A549 (cell line): ENCODE measurements at regions not wholly inside any gene's neighbourhood (a gene's known extent, or its start where the extent isn't known, plus 50 kb on each side); places are given as distances from the start of the nearest gene placed in this dataset.

ENCODE experiments used
- ATAC-seq, 2 experiments: fragments of 200-7000 bp in 1 of 2; fragments of >200 bp in 1 of 2; cut with Nextera tagmentation in 1 of 2; cut with Tn5 transposase in 1 of 2; 3 replicates each; pipeline versions ENCODE4 v1.8.0 to v1.9.1; 2018 to 2020; ENCODE audit warnings: mild to moderate bottlenecking in 1 of 2, moderate library complexity in 1 of 2
- CTCF ChIA-PET: fragments of 300-600 bp; sonication (Branson Sonifier 250); formaldehyde crosslinking; extraction: SDS; loops from one replicate; lab custom pipeline; 2021; ENCODE audit warnings: antibody characterized with exemption, inconsistent platforms; lab: Yijun Ruan, JAX
- POLR2A ChIA-PET: fragments of 350-600 bp; formaldehyde crosslinking; extraction: SDS; loops from one replicate; lab custom pipeline; 2021; ENCODE audit warnings: antibody characterized with exemption, inconsistent platforms; lab: Yijun Ruan, JAX
- DNase-seq, 2 experiments: peaks; one replicate each; pipeline versions ENCODE4 v3.0.0 to v3.0.0-alpha.2; 2011 to 2016; ENCODE audit warnings: low read depth in 1 of 2, low spot score in 1 of 2
- FAIRE-seq: peaks from 2 replicates; lab custom pipeline; 2011; peaks lifted over from hg19 to GRCh38; lab: Jason Lieb, UNC
- H3K27ac ChIP-seq, 2 experiments: fragments of >200 bp; sonication (Bioruptor Twin); formaldehyde crosslinking; 3 replicates each; pipeline ENCODE4 v1.5.1; 2016 to 2017
- H3K4me1 ChIP-seq: fragments of >200 bp; sonication (Bioruptor Twin); formaldehyde crosslinking; 3 replicates; pipeline ENCODE4 v1.6.1; 2016
- H3K4me2 ChIP-seq: fragments of >200 bp; sonication (Bioruptor Twin); formaldehyde crosslinking; 3 replicates; pipeline ENCODE4 v1.6.1; 2016
- H3K4me3 ChIP-seq: fragments of >200 bp; sonication (Bioruptor Twin); formaldehyde crosslinking; 3 replicates; pipeline ENCODE4 v1.5.1; 2016
- H3K9me3 ChIP-seq: fragments of >200 bp; sonication (Bioruptor Twin); formaldehyde crosslinking; 3 replicates; pipeline ENCODE4 v1.6.1; 2016
- ATOH8 ChIP-seq: fragments of 250-450 bp; sonication (Bioruptor Pico); IDR thresholded peaks from 2 replicates; pipeline ENCODE4 v1.5.0; 2020; ENCODE audit warnings: low read depth, mild to moderate bottlenecking, moderate library complexity
- CBX2 ChIP-seq: fragments of 200-600 bp; sonication (generic); IDR thresholded peaks from 2 replicates; pipeline ENCODE4 v1.6.1; 2016; ENCODE audit warnings: low read depth, mild to moderate bottlenecking, borderline replicate concordance
- CEBPB ChIP-seq, 2 experiments: fragments of >200 bp in 1 of 2; sonication (Bioruptor Twin) in 1 of 2; formaldehyde crosslinking in 1 of 2; IDR thresholded peaks; 2 replicates each; pipeline ENCODE4 v1.6.1; 2012 to 2016
- ELK1 ChIP-seq: fragments of 150-350 bp; IDR thresholded peaks from 2 replicates; pipeline ENCODE4 v1.6.1; 2014; ENCODE audit warnings: low read depth, mild to moderate bottlenecking, low read length
- GATA3 ChIP-seq: IDR thresholded peaks from 2 replicates; pipeline ENCODE4 v1.6.1; 2012; ENCODE audit warnings: borderline replicate concordance
- HDAC2 ChIP-seq: fragments of 200-600 bp; sonication (generic); IDR thresholded peaks from 2 replicates; pipeline ENCODE4 v1.6.1; 2016
- HOXB13 ChIP-seq: fragments of 250-450 bp; sonication (Bioruptor Pico); IDR thresholded peaks from 2 replicates; pipeline ENCODE4 v1.5.0; 2020; ENCODE audit warnings: low read depth, mild to moderate bottlenecking, moderate library complexity
- KDM5A ChIP-seq: fragments of 200-600 bp; sonication (generic); IDR thresholded peaks from 2 replicates; pipeline ENCODE4 v1.6.1; 2016; ENCODE audit warnings: antibody characterized with exemption, mild to moderate bottlenecking
- MAX ChIP-seq: IDR thresholded peaks from 2 replicates; pipeline ENCODE4 v1.6.1; 2012
- MYC ChIP-seq: IDR thresholded peaks from 2 replicates; pipeline ENCODE4 v1.6.1; 2012; ENCODE audit warnings: mild to moderate bottlenecking, inconsistent platforms, low read length, improper control_type of control experiment, borderline replicate concordance
- PHF8 ChIP-seq: fragments of 200-600 bp; sonication (generic); IDR thresholded peaks from 2 replicates; pipeline ENCODE4 v1.6.1; 2016; ENCODE audit warnings: low read depth, mild to moderate bottlenecking, antibody characterized with exemption, moderate library complexity, borderline replicate concordance
- RAD21 ChIP-seq, 2 experiments: fragments of >200 bp in 1 of 2; sonication (Bioruptor Twin) in 1 of 2; formaldehyde crosslinking in 1 of 2; IDR thresholded peaks in 1 of 2; conservative IDR thresholded peaks in 1 of 2; 2 replicates in 1 of 2; 3 replicates in 1 of 2; pipeline ENCODE4 v1.6.1; 2012 to 2018; ENCODE audit warnings: inconsistent platforms in 1 of 2
- RFX5 ChIP-seq: fragments of 450-650 bp; IDR thresholded peaks from 2 replicates; pipeline ENCODE4 v1.7.1; 2014; ENCODE audit warnings: antibody characterized with exemption, mild to moderate bottlenecking, moderate library complexity
- SMC3 ChIP-seq: fragments of >200 bp; sonication (Bioruptor Twin); formaldehyde crosslinking; IDR thresholded peaks from 3 replicates; pipeline ENCODE4 v1.6.1; 2018; ENCODE audit warnings: inconsistent platforms
- TP53 ChIP-seq: fragments of 250-450 bp; sonication (Bioruptor Pico); IDR thresholded peaks from 2 replicates; pipeline ENCODE4 v1.5.0; 2021; ENCODE audit warnings: mild to moderate bottlenecking, moderate library complexity
- ZFP36 ChIP-seq: fragments of 450-650 bp; IDR thresholded peaks from 2 replicates; pipeline ENCODE4 v1.6.1; 2014; ENCODE audit warnings: borderline replicate concordance; ENCODE audit not compliant: partially characterized antibody
- WGBS: methylation state at CpG from one replicate; pipeline ENCODE4 v1.1.6; 2017; ENCODE audit errors: missing lambda C conversion rate; 5-methylcytosine and 5-hydroxymethylcytosine counted together
- TF ChIP-seq, protein P1 (sequence below): fragments of >200 bp; sonication (Bioruptor Twin); formaldehyde crosslinking; IDR thresholded peaks from 3 replicates; pipeline ENCODE4 v1.5.1; 2016
- TF ChIP-seq, protein P2 (sequence below): fragments of 200-600 bp; sonication (generic); IDR thresholded peaks from 2 replicates; pipeline ENCODE4 v1.6.1; 2016; ENCODE audit warnings: antibody characterized with exemption, mild to moderate bottlenecking, moderate library complexity
- TF ChIP-seq, protein P3 (sequence below): fragments of 450-650 bp; IDR thresholded peaks from 2 replicates; pipeline ENCODE4 v1.6.1; 2014; ENCODE audit warnings: antibody characterized with exemption

DNA sequence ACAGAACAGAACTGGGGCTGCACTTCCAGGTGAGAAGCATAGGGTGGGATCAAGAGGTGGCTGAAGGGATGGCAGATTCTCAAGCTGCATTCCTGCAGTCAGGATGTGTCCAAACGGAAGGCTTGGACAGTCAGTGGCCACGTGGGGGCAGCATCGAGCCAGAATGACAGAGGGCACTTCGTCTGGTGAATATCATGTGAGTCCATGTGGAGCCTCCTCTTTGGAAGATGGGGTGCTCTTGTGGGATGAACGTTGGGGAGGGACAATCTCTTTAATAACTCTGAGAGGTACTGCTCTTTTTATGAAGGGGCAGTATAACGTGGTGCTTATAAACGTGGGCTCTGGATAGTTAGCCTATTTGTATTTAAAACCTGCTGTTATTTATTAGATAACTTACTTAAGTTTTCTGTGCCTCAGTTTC lies 154.9 kb upstream of the NAV2 start:
- POLR2A ChIA-PET = no interaction called here
- DNase-seq = peak; percentile 55 to 78
- ATAC-seq = peak; percentile 82 to 91
- Histone ChIP-seq H3K4me1 (no peaks in the 10 kb centered on the region), H3K9me3 (no peaks in the 10 kb centered on the region), H3K4me2 (no peak overlapping the region), H3K27ac (no peak overlapping the region), H3K4me3 (no peak overlapping the region)
- WGBS = 0% methylated on average over 7 of the region's 7 CpGs
- TF ChIP-seq SMC3 (peak; percentile 93), HOXB13 (CRISPR knock-in tag) (no peak), PHF8 (no peak), RAD21 (conservative IDR thresholded peaks at IDR 0.05 in 1 of 2, IDR thresholded peaks at IDR 0.05 in 1 of 2) (peak; percentile 88 to 91), GATA3 (no peak), ELK1 (no peak), MAX (0 out of 2 replicates have a peak, but pooled peaks have one; percentile 41), ZFP36 (no peak)
- TF ChIP-seq, protein P1, sequence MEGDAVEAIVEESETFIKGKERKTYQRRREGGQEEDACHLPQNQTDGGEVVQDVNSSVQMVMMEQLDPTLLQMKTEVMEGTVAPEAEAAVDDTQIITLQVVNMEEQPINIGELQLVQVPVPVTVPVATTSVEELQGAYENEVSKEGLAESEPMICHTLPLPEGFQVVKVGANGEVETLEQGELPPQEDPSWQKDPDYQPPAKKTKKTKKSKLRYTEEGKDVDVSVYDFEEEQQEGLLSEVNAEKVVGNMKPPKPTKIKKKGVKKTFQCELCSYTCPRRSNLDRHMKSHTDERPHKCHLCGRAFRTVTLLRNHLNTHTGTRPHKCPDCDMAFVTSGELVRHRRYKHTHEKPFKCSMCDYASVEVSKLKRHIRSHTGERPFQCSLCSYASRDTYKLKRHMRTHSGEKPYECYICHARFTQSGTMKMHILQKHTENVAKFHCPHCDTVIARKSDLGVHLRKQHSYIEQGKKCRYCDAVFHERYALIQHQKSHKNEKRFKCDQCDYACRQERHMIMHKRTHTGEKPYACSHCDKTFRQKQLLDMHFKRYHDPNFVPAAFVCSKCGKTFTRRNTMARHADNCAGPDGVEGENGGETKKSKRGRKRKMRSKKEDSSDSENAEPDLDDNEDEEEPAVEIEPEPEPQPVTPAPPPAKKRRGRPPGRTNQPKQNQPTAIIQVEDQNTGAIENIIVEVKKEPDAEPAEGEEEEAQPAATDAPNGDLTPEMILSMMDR = peak; percentile 92
- CTCF ChIA-PET = interaction anchor here (0.6 to 18.0 kb wide), 45 partner anchors 9 to 583 kb away, joined by 3 to 296 read pairs (median 3); no protein-coding TSS in a partner anchor
- peak; percentile 65 for FAIRE-seq

- ATAC-seq = no peak
- H3K27ac ChIP-seq = no peak overlapping the region
- DNase-seq = no peak
- H3K9me3 ChIP-seq = no peaks in the 10 kb centered on the region
- CTCF ChIA-PET = interaction anchor here (0.6 to 18.0 kb wide), 42 partner anchors 9 to 784 kb away, joined by 3 to 296 read pairs (median 3); no protein-coding TSS in a partner anchor
- TF ChIP-seq, protein P2, sequence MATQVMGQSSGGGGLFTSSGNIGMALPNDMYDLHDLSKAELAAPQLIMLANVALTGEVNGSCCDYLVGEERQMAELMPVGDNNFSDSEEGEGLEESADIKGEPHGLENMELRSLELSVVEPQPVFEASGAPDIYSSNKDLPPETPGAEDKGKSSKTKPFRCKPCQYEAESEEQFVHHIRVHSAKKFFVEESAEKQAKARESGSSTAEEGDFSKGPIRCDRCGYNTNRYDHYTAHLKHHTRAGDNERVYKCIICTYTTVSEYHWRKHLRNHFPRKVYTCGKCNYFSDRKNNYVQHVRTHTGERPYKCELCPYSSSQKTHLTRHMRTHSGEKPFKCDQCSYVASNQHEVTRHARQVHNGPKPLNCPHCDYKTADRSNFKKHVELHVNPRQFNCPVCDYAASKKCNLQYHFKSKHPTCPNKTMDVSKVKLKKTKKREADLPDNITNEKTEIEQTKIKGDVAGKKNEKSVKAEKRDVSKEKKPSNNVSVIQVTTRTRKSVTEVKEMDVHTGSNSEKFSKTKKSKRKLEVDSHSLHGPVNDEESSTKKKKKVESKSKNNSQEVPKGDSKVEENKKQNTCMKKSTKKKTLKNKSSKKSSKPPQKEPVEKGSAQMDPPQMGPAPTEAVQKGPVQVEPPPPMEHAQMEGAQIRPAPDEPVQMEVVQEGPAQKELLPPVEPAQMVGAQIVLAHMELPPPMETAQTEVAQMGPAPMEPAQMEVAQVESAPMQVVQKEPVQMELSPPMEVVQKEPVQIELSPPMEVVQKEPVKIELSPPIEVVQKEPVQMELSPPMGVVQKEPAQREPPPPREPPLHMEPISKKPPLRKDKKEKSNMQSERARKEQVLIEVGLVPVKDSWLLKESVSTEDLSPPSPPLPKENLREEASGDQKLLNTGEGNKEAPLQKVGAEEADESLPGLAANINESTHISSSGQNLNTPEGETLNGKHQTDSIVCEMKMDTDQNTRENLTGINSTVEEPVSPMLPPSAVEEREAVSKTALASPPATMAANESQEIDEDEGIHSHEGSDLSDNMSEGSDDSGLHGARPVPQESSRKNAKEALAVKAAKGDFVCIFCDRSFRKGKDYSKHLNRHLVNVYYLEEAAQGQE = peak; percentile 44; the same call in 1 of the 2 replicates
- no peak for TF ChIP-seq MYC
- H3K4me1 ChIP-seq = no peaks in the 10 kb centered on the region
- FAIRE-seq = no peak
- WGBS = 13% methylated on average over 6 of the region's 6 CpGs
- H3K4me3 ChIP-seq = no peak overlapping the region
- H3K4me2 ChIP-seq = no peak overlapping the region
- POLR2A ChIA-PET = no interaction called here
Measured at GRCh38 chr11:19557185-19557584, 155.5 kb upstream of the NAV2 start.

- FAIRE-seq = no peak
- WGBS = 16% methylated on average over 3 of the region's 3 CpGs
- no peak for DNase-seq
- Histone ChIP-seq H3K4me2 (no peak overlapping the region), H3K4me1 (no peaks in the 10 kb centered on the region), H3K9me3 (no peaks in the 10 kb centered on the region), H3K27ac (no peak overlapping the region), H3K4me3 (no peak overlapping the region)
- TF ChIP-seq HDAC2 (no peak), CEBPB (IDR thresholded peaks at IDR 0.05) (no peak), RFX5 (no peak), SMC3 (no peak), CBX2 (no peak), TP53 (CRISPR knock-in tag) (no peak), ATOH8 (CRISPR knock-in tag) (no peak), HOXB13 (CRISPR knock-in tag) (no peak), KDM5A (no peak)
- TF ChIP-seq, protein P1 = no peak
- TF ChIP-seq, protein P3, sequence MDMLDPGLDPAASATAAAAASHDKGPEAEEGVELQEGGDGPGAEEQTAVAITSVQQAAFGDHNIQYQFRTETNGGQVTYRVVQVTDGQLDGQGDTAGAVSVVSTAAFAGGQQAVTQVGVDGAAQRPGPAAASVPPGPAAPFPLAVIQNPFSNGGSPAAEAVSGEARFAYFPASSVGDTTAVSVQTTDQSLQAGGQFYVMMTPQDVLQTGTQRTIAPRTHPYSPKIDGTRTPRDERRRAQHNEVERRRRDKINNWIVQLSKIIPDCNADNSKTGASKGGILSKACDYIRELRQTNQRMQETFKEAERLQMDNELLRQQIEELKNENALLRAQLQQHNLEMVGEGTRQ = no peak
- ATAC-seq = no peak
- POLR2A ChIA-PET = no interaction called here
- CTCF ChIA-PET = interaction anchor here (0.6 to 18.0 kb wide), 21 partner anchors 9 to 632 kb away, joined by 3 to 296 read pairs (median 4); partner anchors contain the start of gene ZDHHC13
Measured at GRCh38 chr11:19555266-19555665, 157.4 kb upstream of the NAV2 start.
